ENCODE measurements at regions not wholly inside any gene's neighbourhood (a gene's known extent, or its start where the extent isn't known, plus 50 kb on each side); places are given as distances from the start of the nearest gene placed in this dataset.

GRCh38 chr5:175163586-175164275 lies 280.3 kb downstream of the DRD1 start:
- DNase-seq (ENCODE audit: extremely low read depth, low read depth), result no peak
- TF ChIP-seq CTCF (IDR thresholded peaks at IDR 0.05; ENCODE audit: low read depth, low read length), result no peak

- DNase-seq (ENCODE audit: extremely low read depth, low read depth), result no peak
- no peak for TF ChIP-seq CTCF (IDR thresholded peaks at IDR 0.05; ENCODE audit: low read depth, low read length)
Measured at GRCh38 chr5:175162036-175162435, 281.9 kb downstream of the DRD1 start.

GRCh38 chr5:175159956-175160355 lies 284.0 kb downstream of the DRD1 start:
- no peak for DNase-seq (ENCODE audit: extremely low read depth, low read depth)
- no peak for TF ChIP-seq CTCF (IDR thresholded peaks at IDR 0.05; ENCODE audit: low read depth, low read length)

GRCh38 chr5:175148636-175149172 lies 295.3 kb downstream of the DRD1 start:
- DNase-seq (ENCODE audit: extremely low read depth, low read depth), result no peak
- TF ChIP-seq CTCF (IDR thresholded peaks at IDR 0.05; ENCODE audit: low read depth, low read length), result no peak

- no peak for TF ChIP-seq CTCF (IDR thresholded peaks at IDR 0.05; ENCODE audit: low read depth, low read length)
Measured at GRCh38 chr5:175146733-175147132, 297.2 kb downstream of the DRD1 start.

GRCh38 chr5:175141421-175141820 lies 302.6 kb downstream of the DRD1 start:
- TF ChIP-seq CTCF (IDR thresholded peaks at IDR 0.05; ENCODE audit: low read depth, low read length), result no peak
- DNase-seq (ENCODE audit: extremely low read depth, low read depth), result no peak

More at GRCh38 chr5:175146733-175147132, 297.2 kb downstream of the DRD1 start:
- DNase-seq (ENCODE audit: extremely low read depth, low read depth), result no peak

GRCh38 chr5:175133185-175133584 lies 310.8 kb downstream of the DRD1 start:
- no peak for TF ChIP-seq CTCF (IDR thresholded peaks at IDR 0.05; ENCODE audit: low read depth, low read length)
- no peak for DNase-seq (ENCODE audit: extremely low read depth, low read depth)

Measured in AG09319 (cell line).